ENCODE measurements at regions not wholly inside any gene's neighbourhood (a gene's known extent, or its start where the extent isn't known, plus 50 kb on each side); places are given as distances from the start of the nearest gene placed in this dataset.
"Not testable (repeated sequence)": the region's sequence is repeated elsewhere in the genome, so short reads cannot be mapped to it uniquely, and the experiment has no call there.

- no peak for FAIRE-seq
Measured at GRCh38 chr10:83371696-83372490, 767.4 kb upstream of the GHITM start.

- no peak for FAIRE-seq
Measured at GRCh38 chr10:83372646-83373045, 766.7 kb upstream of the GHITM start.

GRCh38 chr10:83373671-83374070 lies 765.6 kb upstream of the GHITM start:
- FAIRE-seq: no peak

- no peak for FAIRE-seq
Measured at GRCh38 chr10:83374741-83375140, 764.6 kb upstream of the GHITM start.

GRCh38 chr10:83375274-83375673 lies 764.0 kb upstream of the GHITM start:
- FAIRE-seq: no peak

GRCh38 chr10:83397806-83398205 lies 741.5 kb upstream of the GHITM start:
- FAIRE-seq: no peak

- FAIRE-seq: no peak
Measured at GRCh38 chr10:83410570-83410969, 728.7 kb upstream of the GHITM start.

- no peak for FAIRE-seq
Measured at GRCh38 chr10:83425306-83425705, 714.0 kb upstream of the GHITM start.

GRCh38 chr10:83427101-83427500 lies 712.2 kb upstream of the GHITM start:
- FAIRE-seq: no peak

- no peak for FAIRE-seq
Measured at GRCh38 chr10:83432261-83433045, 706.9 kb upstream of the GHITM start.

- no peak for FAIRE-seq
Measured at GRCh38 chr10:83433705-83434104, 705.6 kb upstream of the GHITM start.

- no peak for FAIRE-seq
Measured at GRCh38 chr10:83448013-83448412, 691.3 kb upstream of the GHITM start.

GRCh38 chr10:83458611-83459010 lies 680.7 kb upstream of the GHITM start:
- FAIRE-seq: no peak

- no peak for FAIRE-seq
Measured at GRCh38 chr10:83459124-83459523, 680.2 kb upstream of the GHITM start.

- FAIRE-seq: no peak
Measured at GRCh38 chr10:83469728-83470331, 669.5 kb upstream of the GHITM start.

- FAIRE-seq: no peak
Measured at GRCh38 chr10:83476211-83476610, 663.1 kb upstream of the GHITM start.

GRCh38 chr10:83489161-83489560 lies 650.1 kb upstream of the GHITM start:
- FAIRE-seq: no peak

- no peak for FAIRE-seq
Measured at GRCh38 chr10:83492004-83492403, 647.3 kb upstream of the GHITM start.

GRCh38 chr10:83512681-83513080 lies 626.6 kb upstream of the GHITM start:
- FAIRE-seq: no peak

- FAIRE-seq: no peak
Measured at GRCh38 chr10:83515001-83515400, 624.3 kb upstream of the GHITM start.

GRCh38 chr10:83516788-83517187 lies 622.5 kb upstream of the GHITM start:
- FAIRE-seq: no peak

GRCh38 chr10:83517456-83517855 lies 621.9 kb upstream of the GHITM start:
- FAIRE-seq: no peak

GRCh38 chr10:83518779-83519178 lies 620.5 kb upstream of the GHITM start:
- no peak for FAIRE-seq

GRCh38 chr10:83520386-83520785 lies 618.9 kb upstream of the GHITM start:
- FAIRE-seq: not testable (repeated sequence)

Measured in colon (tissue), 2 donors.